CD4-positive, alpha-beta memory T cell (primary cell): ENCODE measurements at regions not wholly inside any gene's neighbourhood (a gene's known extent, or its start where the extent isn't known, plus 50 kb on each side); places are given as distances from the start of the nearest gene placed in this dataset.

ENCODE experiments used
- CTCF ChIA-PET: fragments of 350-600 bp; sonication (Branson Sonifier 250); formaldehyde crosslinking; loops from one replicate; lab custom pipeline; 2021; ENCODE audit warnings: inconsistent platforms; ENCODE audit not compliant: partially characterized antibody; lab: Charles Lee
- POLR2A ChIA-PET: fragments of 350-600 bp; sonication (Branson Sonifier 250); formaldehyde crosslinking; loops from one replicate; lab custom pipeline; 2021; ENCODE audit not compliant: partially characterized antibody; lab: Charles Lee
- DNase-seq, 5 donors: peaks; one replicate each; pipeline versions ENCODE4 v3.0.0 to v3.0.0-alpha.2; 2020 to 2022; ENCODE audit warnings: mixed read lengths in 1 of 5
- H3K27ac ChIP-seq: one replicate; pipeline ENCODE4 v1.7.0; 2013; ENCODE audit warnings: low read depth, low read length
- H3K27me3 ChIP-seq: 2 replicates; pipeline ENCODE4 v1.7.0; 2013; ENCODE audit warnings: mild to moderate bottlenecking, low read length, moderate library complexity; ENCODE audit not compliant: insufficient read depth
- H3K36me3 ChIP-seq: 2 replicates; pipeline ENCODE4 v1.7.0; 2013; ENCODE audit warnings: mild to moderate bottlenecking, low read length, moderate library complexity; ENCODE audit not compliant: insufficient read depth
- H3K4me1 ChIP-seq: 2 replicates; pipeline ENCODE4 v1.7.0; 2013; ENCODE audit warnings: mild to moderate bottlenecking, low read length, moderate library complexity; ENCODE audit not compliant: insufficient read depth
- H3K4me3 ChIP-seq, 2 donors: one replicate each; pipeline ENCODE4 v1.7.0; 2013; ENCODE audit warnings: low read length in 2 of 2, mild to moderate bottlenecking in 1 of 2
- H3K9me3 ChIP-seq, 2 donors: one replicate each; pipeline ENCODE4 v1.7.0; 2013; ENCODE audit warnings: low read length in 2 of 2, control low read depth in 1 of 2; ENCODE audit not compliant: control insufficient read depth in 1 of 2
- H3K27ac Mint-ChIP-seq, 7 donors: one replicate each; pipeline ENCODE4 v1.8.0; 2020 to 2021; ENCODE audit warnings: mixed read lengths in 7 of 7, mild to moderate bottlenecking in 6 of 7, inconsistent platforms in 3 of 7, moderate library complexity in 3 of 7
- H3K27me3 Mint-ChIP-seq, 2 donors: one replicate each; pipeline ENCODE4 v1.8.0; 2020 to 2021; ENCODE audit warnings: mixed read lengths in 2 of 2
- H3K36me3 Mint-ChIP-seq, 2 donors: one replicate each; pipeline ENCODE4 v1.8.0; 2020 to 2021; ENCODE audit warnings: mixed read lengths in 2 of 2, inconsistent platforms in 1 of 2, mild to moderate bottlenecking in 1 of 2
- H3K4me1 Mint-ChIP-seq, 4 donors: one replicate each; pipeline ENCODE4 v1.8.0; 2020 to 2021; ENCODE audit warnings: mixed read lengths in 4 of 4, mild to moderate bottlenecking in 1 of 4
- H3K4me3 Mint-ChIP-seq, 8 donors: one replicate each; pipeline ENCODE4 v1.8.0; 2020 to 2021; ENCODE audit warnings: mixed read lengths in 8 of 8, mild to moderate bottlenecking in 7 of 8, moderate library complexity in 6 of 8, inconsistent platforms in 3 of 8
- H3K9me3 Mint-ChIP-seq, 8 donors: one replicate each; pipeline ENCODE4 v1.8.0; 2020 to 2021; ENCODE audit warnings: mixed read lengths in 8 of 8, mild to moderate bottlenecking in 5 of 8, inconsistent platforms in 3 of 8, moderate library complexity in 1 of 8
- intact Hi-C: fragments of 100-400 bp; cut with micrococcal nuclease; formaldehyde crosslinking; loops from one replicate; pipeline ENCODE4 v1.15.1; 2023

GRCh38 chr5:149441986-149442385 is 62.9 kb upstream of the IL17B start:
- H3K4me1 Mint-ChIP-seq: peaks cover 8 to 14% (median 11%) of the 10 kb centered on the region in 4 donors
- intact Hi-C loops: loop anchor here (1.0 kb wide), 1 partner anchor 122 kb away; no protein-coding TSS in a partner anchor
- no peak overlapping the region for H3K27ac Mint-ChIP-seq
- Histone ChIP-seq H3K27me3 (no peaks in the 10 kb centered on the region), H3K4me1 (peaks cover 10% of the 10 kb centered on the region), H3K27ac (no peak overlapping the region), H3K9me3 (no peaks in the 10 kb centered on the region), H3K36me3 (no peaks in the 10 kb centered on the region), H3K4me3 (no peak overlapping the region)
- POLR2A ChIA-PET: interaction anchor here (1.7 kb wide), 1 partner anchor 110 kb away, joined by 6 read pairs; the partner anchor contains the start of gene CSNK1A1
- no peak for DNase-seq
- H3K9me3 Mint-ChIP-seq: peaks cover 0 to 2% (median 0%) of the 10 kb centered on the region in 8 donors
- H3K36me3 Mint-ChIP-seq: no peaks in the 10 kb centered on the region
- CTCF ChIA-PET: interaction anchor here (0.9 to 8.6 kb wide), 23 partner anchors 9 to 493 kb away, joined by 3 to 68 read pairs (median 4); partner anchors contain the start of gene CSNK1A1
- H3K4me3 Mint-ChIP-seq: no peak overlapping the region
- no peaks in the 10 kb centered on the region for H3K27me3 Mint-ChIP-seq

- Histone ChIP-seq H3K27me3 (no peaks in the 10 kb centered on the region), H3K36me3 (no peaks in the 10 kb centered on the region), H3K9me3 (no peaks in the 10 kb centered on the region), H3K27ac (no peak overlapping the region), H3K4me3 (no peak overlapping the region), H3K4me1 (peaks cover 10% of the 10 kb centered on the region)
- peaks cover 0 to 2% (median 0%) of the 10 kb centered on the region in 8 donors for H3K9me3 Mint-ChIP-seq
- H3K36me3 Mint-ChIP-seq: no peaks in the 10 kb centered on the region
- no peak for DNase-seq
- H3K4me1 Mint-ChIP-seq: peaks cover 8 to 14% (median 11%) of the 10 kb centered on the region in 4 donors
- intact Hi-C loops: no loop called here
- POLR2A ChIA-PET: interaction anchor here (1.7 kb wide), 1 partner anchor 111 kb away, joined by 6 read pairs; the partner anchor contains the start of gene CSNK1A1
- no peak overlapping the region for H3K27ac Mint-ChIP-seq
- CTCF ChIA-PET: interaction anchor here (0.5 to 8.6 kb wide), 23 partner anchors 9 to 1042 kb away, joined by 3 to 68 read pairs (median 4); partner anchors contain the start of gene CSNK1A1
- H3K27me3 Mint-ChIP-seq: no peaks in the 10 kb centered on the region
- H3K4me3 Mint-ChIP-seq: no peak overlapping the region
These were observed 62.2 kb upstream of the IL17B start for GRCh38 chr5:149441194-149441753.

GRCh38 chr5:149439899-149440542 is 60.9 kb upstream of the IL17B start:
- Histone ChIP-seq H3K4me1 (peaks cover 10% of the 10 kb centered on the region), H3K4me3 (no peak overlapping the region), H3K27ac (no peak overlapping the region), H3K27me3 (no peaks in the 10 kb centered on the region), H3K9me3 (no peaks in the 10 kb centered on the region), H3K36me3 (no peaks in the 10 kb centered on the region)
- H3K4me3 Mint-ChIP-seq: no peak overlapping the region
- ChIA-PET CTCF (interaction anchor here (0.7 to 8.6 kb wide), 16 partner anchors 7 to 140 kb away, joined by 3 to 68 read pairs (median 5); partner anchors contain the start of gene CSNK1A1), POLR2A (interaction anchor here (0.8 to 1.8 kb wide), 2 partner anchors 68 to 112 kb away, joined by 3 to 5 read pairs; partner anchors contain the start of gene CSNK1A1)
- peaks cover 0 to 2% (median 0%) of the 10 kb centered on the region in 8 donors for H3K9me3 Mint-ChIP-seq
- peak overlapping the region in 3 of 7 donors; percentile 44 to 59 (median 57) for H3K27ac Mint-ChIP-seq
- no peaks in the 10 kb centered on the region for H3K27me3 Mint-ChIP-seq
- intact Hi-C loops: no loop called here
- no peak for DNase-seq
- no peaks in the 10 kb centered on the region for H3K36me3 Mint-ChIP-seq
- H3K4me1 Mint-ChIP-seq: peaks cover 8 to 14% (median 11%) of the 10 kb centered on the region in 4 donors

GRCh38 chr5:149438711-149439132 is 59.6 kb upstream of the IL17B start:
- no peaks in the 10 kb centered on the region for H3K36me3 Mint-ChIP-seq
- peaks cover 8 to 14% (median 11%) of the 10 kb centered on the region in 4 donors for H3K4me1 Mint-ChIP-seq
- Histone ChIP-seq H3K4me3 (no peak overlapping the region), H3K27me3 (no peaks in the 10 kb centered on the region), H3K9me3 (no peaks in the 10 kb centered on the region), H3K36me3 (no peaks in the 10 kb centered on the region), H3K4me1 (peaks cover 10% of the 10 kb centered on the region), H3K27ac (no peak overlapping the region)
- intact Hi-C loops: no loop called here
- H3K9me3 Mint-ChIP-seq: peaks cover 0 to 2% (median 0%) of the 10 kb centered on the region in 8 donors
- H3K27ac Mint-ChIP-seq: no peak overlapping the region
- POLR2A ChIA-PET: interaction anchor here (1.8 kb wide), 1 partner anchor 113 kb away, joined by 5 read pairs; the partner anchor contains the start of gene CSNK1A1
- no peak for DNase-seq
- no peaks in the 10 kb centered on the region for H3K27me3 Mint-ChIP-seq
- CTCF ChIA-PET: interaction anchor here (0.8 to 8.6 kb wide), 12 partner anchors 8 to 128 kb away, joined by 3 to 68 read pairs (median 6); partner anchors contain the start of gene CSNK1A1
- no peak overlapping the region for H3K4me3 Mint-ChIP-seq

DNA sequence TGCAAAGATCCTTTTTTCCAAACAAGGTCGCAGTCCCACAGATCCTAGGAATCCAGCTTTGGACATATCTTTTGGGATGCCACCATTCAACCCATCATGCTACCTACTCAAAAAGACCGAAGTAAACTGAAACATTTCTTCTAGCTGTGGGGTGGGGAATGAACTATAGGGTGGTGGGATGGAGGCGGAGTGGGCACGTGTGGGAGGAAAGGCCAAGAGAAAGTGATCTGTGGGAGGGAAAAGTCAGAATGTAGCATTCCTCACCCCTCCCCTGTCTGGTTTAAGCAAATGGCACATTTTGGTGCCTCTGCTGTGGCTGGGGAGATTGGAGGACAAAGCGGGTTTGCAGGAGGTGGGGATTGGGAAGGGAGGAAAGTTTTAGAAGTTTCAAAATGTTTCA is 59.2 kb upstream of the IL17B start:
- Mint-ChIP-seq H3K4me3 (no peak overlapping the region), H3K27me3 (no peaks in the 10 kb centered on the region), H3K4me1 (peaks cover 8 to 13% (median 11%) of the 10 kb centered on the region in 4 donors), H3K36me3 (no peaks in the 10 kb centered on the region), H3K27ac (no peak overlapping the region), H3K9me3 (peaks cover 0 to 2% (median 0%) of the 10 kb centered on the region in 8 donors)
- Histone ChIP-seq H3K4me1 (peaks cover 10% of the 10 kb centered on the region), H3K36me3 (no peaks in the 10 kb centered on the region), H3K9me3 (no peaks in the 10 kb centered on the region), H3K4me3 (no peak overlapping the region), H3K27ac (no peak overlapping the region), H3K27me3 (no peaks in the 10 kb centered on the region)
- POLR2A ChIA-PET: interaction anchor here (1.8 kb wide), 1 partner anchor 113 kb away, joined by 5 read pairs; the partner anchor contains the start of gene CSNK1A1
- DNase-seq: no peak
- intact Hi-C loops: no loop called here
- CTCF ChIA-PET: interaction anchor here (0.8 to 8.6 kb wide), 8 partner anchors 9 to 128 kb away, joined by 3 to 68 read pairs (median 7); partner anchors contain the start of gene CSNK1A1

GRCh38 chr5:149437391-149438040 is 58.4 kb upstream of the IL17B start:
- H3K4me1 Mint-ChIP-seq: peaks cover 7 to 13% (median 10%) of the 10 kb centered on the region in 4 donors
- H3K27me3 ChIP-seq: no peaks in the 10 kb centered on the region
- ChIA-PET CTCF (interaction anchor here (2.1 to 9.9 kb wide), 3 partner anchors 9 to 118 kb away, joined by 7 to 71 read pairs (median 51); partner anchors contain the start of gene CSNK1A1), POLR2A (no interaction called here)
- H3K27ac ChIP-seq: no peak overlapping the region
- H3K36me3 Mint-ChIP-seq: no peaks in the 10 kb centered on the region
- intact Hi-C loops: no loop called here
- H3K27ac Mint-ChIP-seq: no peak overlapping the region
- H3K27me3 Mint-ChIP-seq: no peaks in the 10 kb centered on the region
- peaks cover 0 to 2% (median 0%) of the 10 kb centered on the region in 8 donors for H3K9me3 Mint-ChIP-seq
- DNase-seq: no peak
- peaks cover 10% of the 10 kb centered on the region for H3K4me1 ChIP-seq
- no peak overlapping the region for H3K4me3 ChIP-seq
- no peak overlapping the region for H3K4me3 Mint-ChIP-seq
- no peaks in the 10 kb centered on the region for H3K36me3 ChIP-seq
- no peaks in the 10 kb centered on the region for H3K9me3 ChIP-seq
